HEK293 (cell line): ENCODE measurements at regions not wholly inside any gene's neighbourhood (a gene's known extent, or its start where the extent isn't known, plus 50 kb on each side); places are given as distances from the start of the nearest gene placed in this dataset.

Experiments
- CTCF ChIA-PET: fragments of 350-600 bp; formaldehyde crosslinking; extraction: SDS; loops from one replicate; lab custom pipeline; 2021; ENCODE audit warnings: antibody characterized with exemption; lab: Yijun Ruan, JAX
- POLR2A ChIA-PET: fragments of 300-600 bp; formaldehyde crosslinking; extraction: SDS; loops from one replicate; lab custom pipeline; 2020; ENCODE audit warnings: antibody characterized with exemption, inconsistent platforms; lab: Yijun Ruan, JAX
- H3K27ac ChIP-seq: fragments of 200-500 bp; sonication (Bioruptor generic); 2 replicates; pipeline ENCODE4 v1.5.1; 2014; ENCODE audit warnings: low read depth, low read length, control low read depth, inconsistent platforms; ENCODE audit errors: extremely low read depth
- H3K36me3 ChIP-seq, 2 experiments: fragments of 200-500 bp in 1 of 2; sonication (Bioruptor generic) in 1 of 2; 1 replicate in 1 of 2; 2 replicates in 1 of 2; pipeline ENCODE4 v1.5.1; 2014 to 2017; ENCODE audit warnings: inconsistent platforms in 2 of 2, low read length in 2 of 2; ENCODE audit not compliant: control insufficient read depth in 2 of 2, insufficient read depth in 1 of 2
- H3K4me1 ChIP-seq: fragments of 200-500 bp; sonication (Bioruptor generic); 2 replicates; pipeline ENCODE4 v1.5.1; 2014; ENCODE audit warnings: mild to moderate bottlenecking, low read length, inconsistent platforms; ENCODE audit not compliant: control insufficient read depth, insufficient read depth
- H3K4me3 ChIP-seq: 2 replicates; pipeline ENCODE4 v1.5.1; 2011; ENCODE audit warnings: low read depth, mild to moderate bottlenecking, control low read depth, low read length, moderate library complexity
- H3K9me3 ChIP-seq: fragments of 200-500 bp; sonication (Bioruptor generic); 2 replicates; pipeline ENCODE4 v1.5.1; 2014; ENCODE audit warnings: low read depth, low read length, inconsistent platforms; ENCODE audit not compliant: control insufficient read depth, insufficient read depth
- EGR2 ChIP-seq: fragments of 450-650 bp; formaldehyde crosslinking; IDR thresholded peaks from 2 replicates; pipeline ENCODE4 v1.5.1; 2016; ENCODE audit warnings: low read depth, missing biosample characterization, missing genetic modification characterization
- GLIS2 ChIP-seq: fragments of 450-650 bp; formaldehyde crosslinking; IDR thresholded peaks from 2 replicates; pipeline ENCODE4 v1.5.1; 2016; ENCODE audit warnings: missing biosample characterization, missing genetic modification characterization
- INSM2 ChIP-seq: fragments of 450-650 bp; formaldehyde crosslinking; IDR thresholded peaks from 2 replicates; pipeline ENCODE4 v1.5.1; 2016; ENCODE audit warnings: missing biosample characterization, missing genetic modification characterization
- KLF10 ChIP-seq: fragments of 450-650 bp; IDR thresholded peaks from 2 replicates; pipeline ENCODE4 v1.5.1; 2018; ENCODE audit warnings: missing biosample characterization, mild to moderate bottlenecking, missing genetic modification characterization
- OSR2 ChIP-seq: fragments of 450-650 bp; formaldehyde crosslinking; IDR thresholded peaks from 2 replicates; pipeline ENCODE4 v1.5.1; 2016; ENCODE audit warnings: missing biosample characterization, missing genetic modification characterization
- PBX3 ChIP-seq: sonication (generic); formaldehyde crosslinking; IDR thresholded peaks from 2 replicates; pipeline ENCODE4 v1.8.1; 2022; ENCODE audit warnings: mild to moderate bottlenecking, moderate library complexity, missing genetic modification reagents
- REPIN1 ChIP-seq: fragments of 450-650 bp; formaldehyde crosslinking; IDR thresholded peaks from 2 replicates; pipeline ENCODE4 v1.5.1; 2017; ENCODE audit warnings: missing biosample characterization, missing genetic modification characterization, low read depth
- TSHZ1 ChIP-seq: fragments of 450-650 bp; formaldehyde crosslinking; IDR thresholded peaks from 2 replicates; pipeline ENCODE4 v1.5.1; 2016; ENCODE audit warnings: missing biosample characterization, missing genetic modification characterization, borderline replicate concordance
- ZBTB6 ChIP-seq: fragments of 450-650 bp; formaldehyde crosslinking; IDR thresholded peaks from 2 replicates; pipeline ENCODE4 v1.5.1; 2017; ENCODE audit warnings: missing biosample characterization, missing genetic modification characterization
- ZBTB8A ChIP-seq: fragments of 450-650 bp; formaldehyde crosslinking; IDR thresholded peaks from 2 replicates; pipeline ENCODE4 v1.5.1; 2016; ENCODE audit warnings: missing biosample characterization, missing genetic modification characterization
- ZNF174 ChIP-seq: fragments of 450-650 bp; formaldehyde crosslinking; IDR thresholded peaks from 2 replicates; pipeline ENCODE4 v1.5.0; 2017; ENCODE audit warnings: missing biosample characterization, mild to moderate bottlenecking, missing genetic modification characterization
- ZNF324 ChIP-seq: fragments of 450-650 bp; formaldehyde crosslinking; IDR thresholded peaks from 2 replicates; pipeline ENCODE4 v1.5.1; 2016; ENCODE audit warnings: missing biosample characterization, missing genetic modification characterization
- ZNF37A ChIP-seq: fragments of 450-650 bp; IDR thresholded peaks from 2 replicates; pipeline ENCODE4 v1.5.1; 2018; ENCODE audit warnings: missing biosample characterization, missing genetic modification characterization
- ZNF449 ChIP-seq: fragments of 450-650 bp; formaldehyde crosslinking; IDR thresholded peaks from 2 replicates; pipeline ENCODE4 v1.5.1; 2017; ENCODE audit warnings: missing biosample characterization, mild to moderate bottlenecking, missing genetic modification characterization, moderate library complexity
- ZNF501 ChIP-seq: fragments of 450-650 bp; formaldehyde crosslinking; IDR thresholded peaks from 2 replicates; pipeline ENCODE4 v1.5.1; 2016; ENCODE audit warnings: missing biosample characterization, missing genetic modification characterization
- ZNF555 ChIP-seq: fragments of 450-650 bp; formaldehyde crosslinking; conservative IDR thresholded peaks from 2 replicates; pipeline ENCODE4 v1.5.1; 2017; ENCODE audit warnings: missing biosample characterization, mild to moderate bottlenecking, missing genetic modification characterization, inconsistent platforms
- ZNF558 ChIP-seq: fragments of 450-650 bp; formaldehyde crosslinking; IDR thresholded peaks from 2 replicates; pipeline ENCODE4 v1.5.1; 2016; ENCODE audit warnings: missing biosample characterization, missing genetic modification characterization
- ZNF654 ChIP-seq: fragments of 450-650 bp; formaldehyde crosslinking; IDR thresholded peaks from 2 replicates; pipeline ENCODE4 v1.5.1; 2016; ENCODE audit warnings: low read depth, missing biosample characterization, missing genetic modification characterization
- ZNF791 ChIP-seq: fragments of 450-650 bp; formaldehyde crosslinking; IDR thresholded peaks from 2 replicates; pipeline ENCODE4 v1.5.1; 2016; ENCODE audit warnings: missing biosample characterization, missing genetic modification characterization

GRCh38 chr2:118755901-118756300 lies 91.5 kb downstream of the EN1 start:
- POLR2A ChIA-PET, result no interaction called here
- H3K36me3 ChIP-seq, result no peaks in the 10 kb centered on the region
- H3K27ac ChIP-seq, result no peak overlapping the region
- H3K4me1 ChIP-seq, result no peaks in the 10 kb centered on the region
- CTCF ChIA-PET, result interaction anchor here (0.5 to 1.1 kb wide), 2 partner anchors 33 to 217 kb away, joined by 3 read pairs; no protein-coding TSS in a partner anchor
- no peak overlapping the region for H3K4me3 ChIP-seq
- TF ChIP-seq ZNF449 (tag by site-specific recombination), result no peak
- TF ChIP-seq, all 188 proteins: peak for 0
- H3K9me3 ChIP-seq, result no peaks in the 10 kb centered on the region

GRCh38 chr2:118755384-118755783 lies 92.1 kb downstream of the EN1 start:
- H3K4me1 ChIP-seq, result no peaks in the 10 kb centered on the region
- no peak overlapping the region for H3K4me3 ChIP-seq
- H3K27ac ChIP-seq, result no peak overlapping the region
- TF ChIP-seq ZBTB6 (no peak), INSM2 (tag by site-specific recombination) (no peak), ZBTB8A (tag by site-specific recombination) (no peak), OSR2 (tag by site-specific recombination) (no peak), ZNF654 (tag by site-specific recombination) (no peak), ZNF324 (tag by site-specific recombination) (no peak), EGR2 (tag by site-specific recombination) (no peak), REPIN1 (tag by site-specific recombination) (no peak), GLIS2 (tag by site-specific recombination) (no peak), ZNF791 (tag by site-specific recombination) (no peak), ZNF174 (no peak), TSHZ1 (no peak), KLF10 (no peak), PBX3 (CRISPR knock-in tag) (no peak), ZNF558 (no peak), ZNF501 (no peak), ZNF37A (no peak), ZNF555 (tag by site-specific recombination) (no peak)
- no peaks in the 10 kb centered on the region for H3K36me3 ChIP-seq
- ChIA-PET CTCF (interaction anchor here (0.5 to 1.1 kb wide), 2 partner anchors 34 to 216 kb away, joined by 3 read pairs; no protein-coding TSS in a partner anchor), POLR2A (no interaction called here)
- H3K9me3 ChIP-seq, result no peaks in the 10 kb centered on the region
